ENCODE measurements at regions not wholly inside any gene's neighbourhood (a gene's known extent, or its start where the extent isn't known, plus 50 kb on each side); places are given as distances from the start of the nearest gene placed in this dataset.

DNA sequence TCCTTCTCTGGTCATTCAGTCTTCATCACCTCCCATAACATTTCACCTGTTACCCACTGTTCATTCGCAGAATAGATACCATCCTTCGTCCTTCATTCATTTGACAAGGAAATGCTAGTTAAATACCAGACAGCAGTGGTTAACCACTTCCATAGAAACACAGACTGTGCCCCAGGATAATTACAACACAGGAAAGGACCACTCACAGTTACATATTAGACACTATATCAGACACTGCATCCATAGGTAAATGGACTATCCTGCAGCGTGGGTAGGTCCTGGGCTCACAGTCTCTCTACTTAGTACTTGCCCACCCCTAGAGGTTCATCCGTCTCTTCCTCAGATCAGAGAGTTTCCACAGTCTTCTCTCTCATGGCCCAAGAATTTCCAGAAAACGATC is 1044.6 kb downstream of the VRK1 start:
- no peak for DNase-seq

DNA sequence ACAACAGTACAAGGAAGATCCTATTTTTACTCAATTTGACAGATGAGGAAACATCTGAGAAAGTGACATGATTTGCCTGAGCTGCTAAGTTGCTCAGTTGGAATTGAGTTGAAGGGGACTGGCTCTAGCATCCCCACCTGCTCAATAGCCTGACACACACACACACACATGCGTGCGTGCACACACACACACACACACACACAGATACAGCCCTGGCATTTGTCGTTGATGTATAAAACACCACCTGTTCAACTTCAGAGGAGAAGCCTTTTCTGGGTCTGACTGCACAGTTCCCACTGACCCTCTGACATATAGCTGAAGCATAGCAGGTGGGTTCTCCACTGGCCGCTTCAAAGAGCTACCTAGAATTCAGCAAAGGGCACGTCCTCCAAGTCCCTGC is 1045.9 kb downstream of the VRK1 start:
- no peak for DNase-seq

- no peak for DNase-seq
Measured at GRCh38 chr14:97844042-97844441, 1046.9 kb downstream of the VRK1 start.

- DNase-seq: no peak
Measured at GRCh38 chr14:97846156-97846555, 1049.0 kb downstream of the VRK1 start.

- DNase-seq: peak in 1 of 2 experiments; percentile 57
Measured at GRCh38 chr14:97848317-97848980, 1051.3 kb downstream of the VRK1 start.

- no peak for DNase-seq
Measured at GRCh38 chr14:97850466-97850865, 1053.3 kb downstream of the VRK1 start.

DNA sequence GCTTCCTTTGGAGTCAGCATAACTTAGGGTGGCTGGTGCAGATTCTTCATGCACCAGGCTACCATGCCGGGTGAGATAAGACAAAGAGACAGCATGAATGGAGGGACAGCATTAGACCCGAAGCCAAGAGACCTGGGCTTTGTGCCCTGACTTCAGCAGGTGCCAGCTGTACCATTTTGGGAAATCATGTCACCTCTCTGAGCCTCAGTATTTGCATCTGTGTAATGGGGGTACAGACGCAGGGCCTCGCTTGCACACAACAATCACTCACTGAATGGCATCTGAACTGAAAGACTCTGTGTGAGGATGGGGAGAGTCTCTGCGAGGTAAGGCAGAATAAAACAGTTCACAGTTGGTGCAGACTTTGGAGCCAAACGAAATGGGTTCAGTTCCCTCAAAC is 1053.7 kb downstream of the VRK1 start:
- no peak for DNase-seq

GRCh38 chr14:97851428-97851995 is 1054.3 kb downstream of the VRK1 start:
- peak in 1 of 2 experiments; percentile 34 for DNase-seq

- no peak for DNase-seq
Measured at GRCh38 chr14:97854918-97855317, 1057.7 kb downstream of the VRK1 start.

DNA sequence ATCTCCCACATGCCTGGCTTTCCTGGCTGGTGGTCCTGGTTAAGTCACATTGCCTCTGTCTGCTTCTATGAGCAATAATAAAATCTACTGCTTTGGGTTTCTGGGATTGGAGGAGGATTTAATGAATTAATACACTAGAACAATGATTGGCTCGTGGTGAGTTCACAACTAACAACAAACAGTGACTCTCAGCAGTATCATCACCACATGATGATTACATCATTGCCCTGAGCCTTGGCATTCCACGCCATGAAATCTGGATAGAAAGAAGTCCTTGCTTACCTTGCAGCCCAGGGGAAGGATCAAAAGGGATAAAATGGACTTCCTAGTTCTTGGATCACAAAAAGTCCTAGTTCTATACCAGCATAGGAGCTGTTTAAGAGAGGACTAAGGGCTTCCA is 1069.0 kb downstream of the VRK1 start:
- DNase-seq: no peak

DNA sequence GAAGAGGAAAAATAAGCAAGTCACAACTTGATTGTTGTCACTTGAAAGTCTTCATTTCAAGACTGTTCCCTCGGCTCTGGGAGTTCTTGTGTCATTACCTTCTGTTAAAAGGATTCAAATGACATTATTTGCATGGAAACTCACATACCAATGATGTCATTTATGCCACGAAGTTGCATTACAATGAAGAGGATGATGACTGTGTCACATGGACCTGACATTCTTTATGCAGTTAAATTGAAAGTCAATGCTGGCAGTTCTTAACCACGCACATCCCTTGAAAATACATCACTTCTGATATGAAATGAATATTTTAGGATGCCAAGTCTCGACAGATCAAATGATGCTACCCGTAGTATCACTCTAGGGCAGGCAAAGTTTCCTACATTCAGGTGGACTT is 1069.5 kb downstream of the VRK1 start:
- peak; percentile 34 to 76 for DNase-seq

- DNase-seq: peak; percentile 26 to 44
Measured at GRCh38 chr14:97873291-97873690, 1076.1 kb downstream of the VRK1 start.

DNA sequence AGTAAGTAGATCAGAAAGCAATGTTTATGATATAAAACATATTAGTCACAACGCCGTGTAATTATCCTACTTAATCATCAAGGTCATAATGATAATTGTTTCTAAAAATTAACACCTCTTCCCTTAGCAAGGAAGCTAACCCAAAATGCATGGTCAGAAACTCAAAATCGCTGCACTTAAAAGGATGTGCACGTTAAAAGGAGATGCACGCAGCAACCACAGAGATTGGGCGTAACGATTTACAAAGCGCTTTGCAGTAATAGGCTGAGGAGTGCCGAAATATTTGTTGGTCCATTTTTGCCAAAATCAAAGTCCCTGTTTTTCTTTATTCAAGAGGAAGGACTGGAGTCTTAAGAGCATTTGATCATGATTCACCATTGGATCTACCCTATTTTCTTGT is 1077.2 kb downstream of the VRK1 start:
- DNase-seq: no peak

DNA sequence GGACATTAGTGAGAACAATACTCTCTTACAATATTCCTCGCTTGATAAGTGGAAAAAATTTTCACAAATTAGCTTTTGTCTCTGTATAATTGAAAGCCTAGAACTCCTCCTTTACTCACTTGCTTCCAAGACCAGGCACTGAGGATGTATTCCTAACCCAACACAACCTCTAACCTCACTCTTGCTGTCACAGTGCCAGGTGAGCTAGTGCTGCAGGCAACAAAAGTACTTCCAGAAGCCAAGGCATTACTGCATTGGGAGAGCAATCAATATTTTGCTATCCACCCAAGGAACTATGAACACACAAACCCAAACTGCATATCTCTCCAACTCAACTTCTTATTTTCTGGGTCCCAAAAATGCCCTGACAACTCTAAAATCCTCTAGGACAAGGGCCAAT is 1081.0 kb downstream of the VRK1 start:
- no peak for DNase-seq

DNA sequence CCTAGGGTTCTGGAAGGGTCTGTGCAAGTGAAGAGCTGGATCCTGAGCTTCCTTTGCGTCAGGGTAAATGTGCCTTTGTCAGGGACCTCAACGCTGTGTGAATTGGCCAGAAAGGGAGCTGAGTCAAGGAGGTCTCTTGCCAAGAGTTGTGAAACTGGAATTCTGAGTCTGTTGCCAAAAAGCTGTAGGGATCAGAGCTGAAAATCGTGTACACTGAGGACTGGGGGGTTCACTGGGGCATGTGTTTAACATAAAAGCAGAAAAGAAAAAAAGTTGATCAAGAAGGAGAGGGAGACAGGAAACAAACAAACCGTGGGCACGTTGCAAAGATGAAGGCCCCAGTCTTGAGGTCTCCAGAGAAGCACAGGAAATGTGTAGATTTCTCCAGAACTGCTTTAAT is 1081.5 kb downstream of the VRK1 start:
- DNase-seq: no peak

DNA sequence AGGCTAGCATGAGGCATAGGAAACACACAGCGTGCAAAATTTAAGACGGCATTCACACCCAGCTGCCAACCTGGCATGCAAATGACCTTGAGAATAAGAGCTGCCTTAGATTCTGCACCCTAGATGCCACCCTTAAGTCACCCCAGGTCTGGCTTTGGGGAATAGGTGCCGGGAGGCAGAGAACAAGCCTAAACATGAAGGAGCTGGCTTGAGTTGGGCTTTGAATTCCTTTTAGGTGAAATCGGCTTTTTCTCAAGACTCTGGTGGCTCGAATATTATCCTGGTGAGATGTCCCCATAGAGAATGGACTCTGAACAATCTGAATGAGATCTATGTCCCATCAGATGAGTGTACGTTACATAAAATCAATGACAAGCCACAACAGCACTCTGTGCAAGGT is 1090.5 kb downstream of the VRK1 start:
- DNase-seq: no peak

GRCh38 chr14:97888331-97888730 is 1091.1 kb downstream of the VRK1 start:
- DNase-seq: no peak

DNA sequence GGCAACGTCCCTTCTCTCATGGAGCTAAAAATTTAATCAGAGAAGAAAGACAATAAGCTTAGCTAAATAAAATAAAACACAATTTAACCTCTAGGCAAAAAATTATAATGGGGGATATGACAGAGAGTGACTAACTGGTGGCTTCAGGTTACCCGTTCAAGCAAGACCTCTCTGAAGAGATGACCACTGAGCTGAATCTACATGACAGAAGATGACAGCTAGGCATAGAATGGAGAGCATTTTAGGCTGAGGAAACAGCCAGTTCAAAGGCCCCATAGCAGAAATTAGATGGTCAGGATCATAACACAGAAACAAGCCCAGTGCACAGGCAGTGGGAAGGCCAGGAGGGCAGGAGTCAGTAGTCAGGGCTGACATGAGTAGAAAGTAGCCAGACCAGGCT is 1094.3 kb downstream of the VRK1 start:
- no peak for DNase-seq

DNA sequence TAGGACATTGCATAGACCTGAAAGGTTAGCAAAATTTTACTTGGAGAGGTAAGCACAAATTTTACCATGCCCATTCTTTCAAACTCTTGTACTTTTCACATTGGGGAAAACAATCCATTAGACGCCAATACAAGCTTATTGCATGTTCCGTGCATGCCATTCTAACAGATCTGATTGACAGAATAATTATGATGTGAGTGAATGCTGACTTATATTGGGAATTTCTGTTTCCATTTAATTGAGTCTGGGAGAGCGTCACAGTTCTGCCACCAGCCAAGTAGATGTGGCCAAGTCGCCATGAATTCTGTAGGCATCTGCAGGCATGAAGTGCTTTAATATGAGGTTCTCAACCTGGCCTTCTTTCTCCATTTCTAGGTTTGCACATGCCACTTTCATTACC is 1097.4 kb downstream of the VRK1 start:
- no peak for DNase-seq

GRCh38 chr14:97900196-97900854 is 1103.1 kb downstream of the VRK1 start:
- no peak for DNase-seq

DNA sequence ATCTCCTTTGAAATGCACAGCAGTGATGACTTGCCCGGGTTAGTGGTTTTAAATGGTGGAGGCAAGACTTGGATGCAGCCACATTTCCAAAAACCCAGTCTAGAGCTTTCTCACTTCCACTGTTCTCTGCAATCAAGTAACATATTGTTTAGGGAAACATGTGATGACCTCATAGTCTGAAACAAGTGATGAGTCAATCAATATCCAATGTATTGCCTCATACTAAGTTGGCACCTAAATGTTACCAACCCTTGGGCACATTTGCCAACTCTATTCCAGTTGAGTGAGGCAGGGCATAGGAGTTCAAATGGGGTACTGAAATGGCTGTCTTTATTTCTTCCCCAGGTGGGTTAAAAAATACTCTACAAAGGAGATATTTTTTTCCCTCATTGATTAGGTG is 1105.4 kb downstream of the VRK1 start:
- DNase-seq: no peak

DNA sequence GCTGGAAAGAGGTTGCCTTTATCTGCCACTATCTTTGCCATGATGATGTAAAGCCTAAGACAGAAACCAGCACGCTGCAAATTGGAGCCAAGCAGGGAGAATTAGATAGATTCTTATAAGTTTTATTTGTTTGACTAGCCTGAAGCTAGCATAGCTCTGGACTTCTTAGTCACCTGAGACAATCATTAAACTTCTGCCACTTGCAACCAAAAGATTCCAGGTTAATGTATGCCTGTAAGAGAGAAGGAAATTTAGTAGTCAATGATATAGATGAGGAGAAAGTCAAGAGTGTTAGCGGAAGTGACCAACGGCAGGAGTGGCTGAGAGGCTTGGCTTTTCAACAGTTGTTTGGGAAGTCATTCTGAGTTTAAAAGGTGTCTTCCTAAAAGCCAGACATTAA is 1106.6 kb downstream of the VRK1 start:
- DNase-seq: no peak

DNA sequence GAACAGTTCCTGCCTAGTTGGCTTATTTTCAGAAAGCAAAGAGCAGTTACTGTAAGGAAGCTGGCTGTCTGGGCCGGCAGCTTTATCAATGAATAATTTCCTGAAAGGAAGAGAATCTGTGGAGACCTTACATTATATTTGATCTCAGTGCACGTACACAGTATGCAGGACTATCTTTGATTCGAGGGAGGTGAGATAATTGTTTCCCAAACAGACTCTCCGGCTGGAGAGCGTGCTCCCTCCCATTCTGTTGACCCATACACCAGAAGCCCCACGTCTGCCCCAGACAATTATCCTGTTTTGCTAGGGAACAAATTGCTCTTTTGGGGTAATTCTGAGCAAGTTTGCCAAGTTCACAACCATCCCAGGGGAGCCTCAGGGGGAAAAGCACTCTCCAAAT is 1115.0 kb downstream of the VRK1 start:
- DNase-seq: no peak

DNA sequence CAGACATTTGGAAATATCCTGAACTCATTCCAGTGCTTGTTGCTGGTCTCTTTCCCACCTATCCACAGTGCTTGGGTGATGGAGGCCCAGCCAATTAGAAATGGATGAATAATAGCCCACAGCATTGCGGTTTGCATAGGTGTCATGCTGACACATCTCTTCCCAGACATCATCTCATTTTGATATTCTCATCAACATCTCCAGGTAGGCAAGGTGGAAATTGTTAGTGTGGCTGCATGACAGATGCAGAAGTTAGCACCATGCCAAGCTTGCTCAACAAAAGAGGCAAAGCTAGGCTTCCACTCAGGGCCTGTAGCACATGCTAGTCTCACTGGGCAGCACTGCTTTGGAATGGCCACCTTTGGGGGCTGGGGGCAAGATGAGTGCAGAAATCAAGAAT is 1118.9 kb downstream of the VRK1 start:
- DNase-seq: no peak
